ENCODE measurements at regions not wholly inside any gene's neighbourhood (a gene's known extent, or its start where the extent isn't known, plus 50 kb on each side); places are given as distances from the start of the nearest gene placed in this dataset.

DNA sequence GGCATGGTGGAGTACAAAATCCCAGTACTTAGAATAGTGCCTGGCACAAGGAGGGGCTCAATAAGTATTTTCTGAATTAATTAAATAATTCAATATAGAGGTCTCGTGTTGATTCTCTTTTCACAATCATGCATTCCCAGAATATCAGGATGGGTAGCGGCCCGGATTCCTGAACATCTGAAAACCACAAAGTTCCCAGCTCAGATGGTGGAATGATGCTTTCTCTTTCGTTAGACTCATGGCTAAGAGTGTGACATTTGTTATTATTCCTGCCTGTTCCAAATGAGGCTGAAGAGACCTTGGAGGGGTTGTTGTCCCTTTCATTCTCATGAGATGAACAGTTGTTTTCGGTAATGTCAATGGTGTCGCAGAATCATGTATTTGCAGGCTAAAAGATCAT, 95.4 kb upstream of the LIFR start:
- DNase-seq (no peak), ATAC-seq (no peak)
- H3K36me3 ChIP-seq = no peaks in the 10 kb centered on the region
- intact Hi-C loops (cut with DNase I; ENCODE audit: low total_unique reads) = no loop called here
- in situ Hi-C loops (cut with MboI; ENCODE audit: low sequenced_read_pairs in 4 of 4) = loop anchor here in 1 of 4 donors (25.0 kb wide), 1 partner anchor 90 kb away; the partner anchor contains the start of gene LIFR
- no peak overlapping the region for H3K4me3 ChIP-seq
- TF ChIP-seq CTCF (IDR thresholded peaks at IDR 0.05 in 4 of 5, conservative IDR thresholded peaks at IDR 0.05 in 1 of 5) (no peak), POLR2A (IDR thresholded peaks at IDR 0.05) (no peak)
- H3K9me3 ChIP-seq = no peaks in the 10 kb centered on the region
- no peaks in the 10 kb centered on the region for H3K27me3 ChIP-seq
- H3K4me1 ChIP-seq = peaks cover 7 to 12% of the 10 kb centered on the region in 2 donors
- H3K27ac ChIP-seq = no peak overlapping the region

DNA sequence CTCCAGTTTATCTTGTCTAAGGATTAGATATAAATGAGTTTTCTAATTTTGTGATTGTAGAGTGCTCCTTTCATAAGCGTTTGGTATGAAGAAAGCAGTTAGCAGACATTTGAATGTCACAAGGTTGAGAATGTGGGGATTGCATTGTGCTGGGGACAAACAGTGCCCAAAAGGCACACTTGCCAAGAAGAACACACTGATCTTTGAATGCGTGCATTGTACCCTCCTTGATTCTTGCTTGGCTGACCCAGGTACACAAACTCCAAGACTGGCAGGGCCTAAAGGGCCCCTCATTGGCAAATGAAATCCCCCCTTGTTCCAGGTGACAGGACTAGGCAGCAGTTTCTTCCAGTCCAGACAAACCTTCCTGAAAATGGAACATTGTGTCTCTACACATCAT, 96.9 kb upstream of the LIFR start:
- ATAC-seq (peak; percentile 33 to 60), DNase-seq (no peak)
- Histone ChIP-seq H3K27ac (peak overlapping the region in 1 of 4 donors; percentile 48), H3K36me3 (no peaks in the 10 kb centered on the region), H3K4me3 (no peak overlapping the region), H3K9me3 (no peaks in the 10 kb centered on the region), H3K4me1 (peaks cover 12 to 17% of the 10 kb centered on the region in 2 donors), H3K27me3 (no peaks in the 10 kb centered on the region)
- TF ChIP-seq POLR2A (IDR thresholded peaks at IDR 0.05) (no peak), CTCF (IDR thresholded peaks at IDR 0.05 in 4 of 5, conservative IDR thresholded peaks at IDR 0.05 in 1 of 5) (no peak)
- in situ Hi-C loops (cut with MboI; ENCODE audit: low sequenced_read_pairs in 4 of 4) = loop anchor here in 1 of 4 donors (25.0 kb wide), 1 partner anchor 91 kb away; the partner anchor contains the start of gene LIFR
- intact Hi-C loops (cut with DNase I; ENCODE audit: low total_unique reads) = no loop called here

GRCh38 chr5:38655691-38656090, 99.2 kb upstream of the LIFR start:
- ATAC-seq (no peak), DNase-seq (no peak)
- Histone ChIP-seq H3K27me3 (no peaks in the 10 kb centered on the region), H3K9me3 (no peaks in the 10 kb centered on the region), H3K4me3 (no peak overlapping the region), H3K27ac (no peak overlapping the region), H3K36me3 (no peaks in the 10 kb centered on the region), H3K4me1 (peaks cover 12 to 20% of the 10 kb centered on the region in 2 donors)
- TF ChIP-seq CTCF (IDR thresholded peaks at IDR 0.05 in 4 of 5, conservative IDR thresholded peaks at IDR 0.05 in 1 of 5) (no peak), POLR2A (IDR thresholded peaks at IDR 0.05) (no peak)
- in situ Hi-C loops (cut with MboI; ENCODE audit: low sequenced_read_pairs in 4 of 4) (loop anchor here in 2 of 4 donors (5.0 to 25.0 kb wide), 2 partner anchors 43 to 93 kb away; partner anchors contain the start of gene LIFR (in 1 of the 2)), intact Hi-C loops (cut with DNase I; ENCODE audit: low total_unique reads) (no loop called here)

GRCh38 chr5:38656568-38656967, 100.1 kb upstream of the LIFR start:
- no peak for ATAC-seq
- TF ChIP-seq CTCF (IDR thresholded peaks at IDR 0.05 in 4 of 5, conservative IDR thresholded peaks at IDR 0.05 in 1 of 5) (no peak), POLR2A (IDR thresholded peaks at IDR 0.05) (no peak)
- DNase-seq = no peak
- peaks cover 12 to 19% of the 10 kb centered on the region in 2 donors for H3K4me1 ChIP-seq
- H3K27ac ChIP-seq = no peak overlapping the region
- in situ Hi-C loops (cut with MboI; ENCODE audit: low sequenced_read_pairs in 4 of 4) = loop anchor here in 2 of 4 donors (5.0 to 25.0 kb wide), 2 partner anchors 44 to 94 kb away; partner anchors contain the start of gene LIFR (in 1 of the 2)
- intact Hi-C loops (cut with DNase I; ENCODE audit: low total_unique reads) = no loop called here
- H3K36me3 ChIP-seq = no peaks in the 10 kb centered on the region
- H3K4me3 ChIP-seq = no peak overlapping the region
- no peaks in the 10 kb centered on the region for H3K27me3 ChIP-seq
- no peaks in the 10 kb centered on the region for H3K9me3 ChIP-seq

DNA sequence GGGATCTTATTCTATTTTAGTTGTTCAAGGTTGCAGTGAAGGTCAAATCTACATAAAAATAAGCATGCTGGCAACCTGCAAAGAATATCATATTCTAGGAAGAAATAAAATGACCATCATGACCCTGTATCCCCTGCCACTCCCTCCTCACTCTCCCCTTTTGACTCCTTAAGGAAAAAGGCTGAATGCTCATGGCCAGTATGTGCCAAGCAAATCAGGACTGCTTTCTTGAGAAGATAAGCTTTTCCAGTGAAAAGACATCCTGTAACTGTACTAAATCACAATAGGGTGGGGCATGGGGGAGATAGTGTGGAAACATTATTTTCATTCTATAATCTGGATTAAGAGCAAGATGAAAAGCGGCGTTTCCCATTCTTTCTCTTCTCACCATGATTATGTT, 100.6 kb upstream of the LIFR start:
- Histone ChIP-seq H3K4me1 (peaks cover 16 to 23% of the 10 kb centered on the region in 2 donors), H3K9me3 (no peaks in the 10 kb centered on the region), H3K36me3 (no peaks in the 10 kb centered on the region), H3K27me3 (no peaks in the 10 kb centered on the region), H3K27ac (no peak overlapping the region), H3K4me3 (no peak overlapping the region)
- TF ChIP-seq CTCF (IDR thresholded peaks at IDR 0.05 in 4 of 5, conservative IDR thresholded peaks at IDR 0.05 in 1 of 5) = no peak
- TF ChIP-seq POLR2A (IDR thresholded peaks at IDR 0.05) = no peak
- intact Hi-C loops (cut with DNase I; ENCODE audit: low total_unique reads) = no loop called here
- in situ Hi-C loops (cut with MboI; ENCODE audit: low sequenced_read_pairs in 4 of 4) = loop anchor here in 2 of 4 donors (5.0 to 25.0 kb wide), 2 partner anchors 45 to 95 kb away; partner anchors contain the start of gene LIFR (in 1 of the 2)
- DNase-seq (no peak), ATAC-seq (no peak)
